Upper lobe of right lung (tissue), 1 donor: ENCODE measurements at regions not wholly inside any gene's neighbourhood (a gene's known extent, or its start where the extent isn't known, plus 50 kb on each side); places are given as distances from the start of the nearest gene placed in this dataset.

Experiments
- ATAC-seq: fragments of 200-7000 bp; cut with Tn5 transposase; one replicate; pipeline ENCODE4 v1.9.1; 2020; ENCODE audit warnings: mild to moderate bottlenecking, moderate library complexity
- DNase-seq: peaks from one replicate; pipeline ENCODE4 v3.0.0-alpha.2; 2020
- H3K27ac ChIP-seq: fragments of 200-600 bp; one replicate; pipeline ENCODE4 v1.8.0; 2022
- H3K27me3 ChIP-seq: fragments of 200-600 bp; one replicate; pipeline ENCODE4 v1.8.0; 2022; ENCODE audit warnings: mild to moderate bottlenecking
- H3K36me3 ChIP-seq: fragments of 200-600 bp; one replicate; pipeline ENCODE4 v1.8.0; 2022
- H3K4me1 ChIP-seq: fragments of 200-600 bp; one replicate; pipeline ENCODE4 v1.8.0; 2022
- H3K4me3 ChIP-seq: fragments of 200-600 bp; one replicate; pipeline ENCODE4 v1.8.0; 2022; ENCODE audit warnings: mild to moderate bottlenecking
- H3K9me3 ChIP-seq: fragments of 200-600 bp; one replicate; pipeline ENCODE4 v1.8.0; 2022
- CTCF ChIP-seq: fragments of 200-600 bp; IDR thresholded peaks from one replicate; pipeline ENCODE4 v1.8.0; 2022; ENCODE audit warnings: antibody characterized with exemption
- intact Hi-C: fragments of 100-400 bp; cut with DNase I; formaldehyde crosslinking; loops from one replicate; pipeline ENCODE4 v1.11.0; 2022
- donor health status: DM: no; HTN: yes; CAD: no; lungs with severe emphysema.

- intact Hi-C loops = no loop called here
- no peak for ATAC-seq
- no peaks in the 10 kb centered on the region for H3K36me3 ChIP-seq
- no peak for TF ChIP-seq CTCF
- no peak for DNase-seq
- H3K4me3 ChIP-seq = no peak overlapping the region
- H3K9me3 ChIP-seq = no peaks in the 10 kb centered on the region
- H3K27me3 ChIP-seq = peaks cover 14% of the 10 kb centered on the region
- no peak overlapping the region for H3K27ac ChIP-seq
- no peaks in the 10 kb centered on the region for H3K4me1 ChIP-seq
Measured at GRCh38 chr10:131431533-131431932, 120.0 kb upstream of the TCERG1L start.

GRCh38 chr10:131431978-131432690 lies 120.6 kb upstream of the TCERG1L start:
- ATAC-seq = no peak
- peak; percentile 33 for DNase-seq
- TF ChIP-seq CTCF = no peak

GRCh38 chr10:131433568-131433967 lies 122.0 kb upstream of the TCERG1L start:
- DNase-seq (peak; percentile 34), ATAC-seq (no peak)
- intact Hi-C loops = no loop called here
- no peak for TF ChIP-seq CTCF
- Histone ChIP-seq H3K36me3 (no peaks in the 10 kb centered on the region), H3K4me1 (no peaks in the 10 kb centered on the region), H3K4me3 (no peak overlapping the region), H3K27me3 (peaks cover 14% of the 10 kb centered on the region), H3K27ac (no peak overlapping the region), H3K9me3 (no peaks in the 10 kb centered on the region)

More at GRCh38 chr10:131431978-131432690, 120.6 kb upstream of the TCERG1L start:
- Histone ChIP-seq H3K4me3 (no peak overlapping the region), H3K27ac (no peak overlapping the region), H3K36me3 (no peaks in the 10 kb centered on the region), H3K27me3 (peaks cover 14% of the 10 kb centered on the region), H3K4me1 (no peaks in the 10 kb centered on the region), H3K9me3 (no peaks in the 10 kb centered on the region)
- intact Hi-C loops = no loop called here

- ATAC-seq = no peak
- intact Hi-C loops = no loop called here
- DNase-seq = no peak
- no peak for TF ChIP-seq CTCF
- Histone ChIP-seq H3K4me1 (no peaks in the 10 kb centered on the region), H3K4me3 (no peak overlapping the region), H3K9me3 (no peaks in the 10 kb centered on the region), H3K36me3 (no peaks in the 10 kb centered on the region), H3K27ac (no peak overlapping the region), H3K27me3 (peaks cover 15% of the 10 kb centered on the region)
Measured at GRCh38 chr10:131435232-131435631, 123.7 kb upstream of the TCERG1L start.

- intact Hi-C loops = no loop called here
- Histone ChIP-seq H3K9me3 (no peaks in the 10 kb centered on the region), H3K4me3 (no peak overlapping the region), H3K27ac (no peak overlapping the region), H3K27me3 (peaks cover 13% of the 10 kb centered on the region), H3K36me3 (no peaks in the 10 kb centered on the region), H3K4me1 (no peaks in the 10 kb centered on the region)
- no peak for TF ChIP-seq CTCF
- no peak for DNase-seq
- ATAC-seq = no peak
Measured at GRCh38 chr10:131435760-131436457, 124.4 kb upstream of the TCERG1L start.
